Neural crest cell (in vitro differentiated cells): ENCODE measurements at regions not wholly inside any gene's neighbourhood (a gene's known extent, or its start where the extent isn't known, plus 50 kb on each side); places are given as distances from the start of the nearest gene placed in this dataset.

Experiments
- DNase-seq: peaks from one replicate; pipeline ENCODE4 v3.0.0; 2021; ENCODE audit warnings: low read depth, mixed read lengths, low spot score
- H3K27ac Mint-ChIP-seq: one replicate; pipeline ENCODE4 v1.8.0; 2021; ENCODE audit warnings: mild to moderate bottlenecking, mixed read lengths; ENCODE audit not compliant: unreplicated experiment
- H3K27me3 Mint-ChIP-seq: 2 replicates; pipeline ENCODE4 v1.8.0; 2021; ENCODE audit warnings: low read depth, mild to moderate bottlenecking, mixed read lengths
- H3K36me3 Mint-ChIP-seq: 2 replicates; pipeline ENCODE4 v1.8.0; 2021; ENCODE audit warnings: low read depth, mild to moderate bottlenecking, mixed read lengths
- H3K4me1 Mint-ChIP-seq: 2 replicates; pipeline ENCODE4 v1.8.0; 2021; ENCODE audit warnings: mixed read lengths
- H3K4me3 Mint-ChIP-seq: one replicate; pipeline ENCODE4 v1.8.0; 2021; ENCODE audit warnings: mild to moderate bottlenecking, mixed read lengths
- H3K9me3 Mint-ChIP-seq: 2 replicates; pipeline ENCODE4 v1.8.0; 2021; ENCODE audit warnings: mixed read lengths
- TF ChIP-seq, protein P1 (sequence below): fragments of 200-600 bp; sonication (generic); conservative IDR thresholded peaks from 2 replicates; pipeline ENCODE4 v1.5.0; 2021; ENCODE audit warnings: antibody characterized with exemption, mild to moderate bottlenecking

- Mint-ChIP-seq H3K36me3 (no peaks in the 10 kb centered on the region), H3K27ac (no peak overlapping the region), H3K9me3 (no peaks in the 10 kb centered on the region), H3K27me3 (peaks cover 3% of the 10 kb centered on the region), H3K4me1 (no peaks in the 10 kb centered on the region), H3K4me3 (no peak overlapping the region)
- TF ChIP-seq, protein P1, sequence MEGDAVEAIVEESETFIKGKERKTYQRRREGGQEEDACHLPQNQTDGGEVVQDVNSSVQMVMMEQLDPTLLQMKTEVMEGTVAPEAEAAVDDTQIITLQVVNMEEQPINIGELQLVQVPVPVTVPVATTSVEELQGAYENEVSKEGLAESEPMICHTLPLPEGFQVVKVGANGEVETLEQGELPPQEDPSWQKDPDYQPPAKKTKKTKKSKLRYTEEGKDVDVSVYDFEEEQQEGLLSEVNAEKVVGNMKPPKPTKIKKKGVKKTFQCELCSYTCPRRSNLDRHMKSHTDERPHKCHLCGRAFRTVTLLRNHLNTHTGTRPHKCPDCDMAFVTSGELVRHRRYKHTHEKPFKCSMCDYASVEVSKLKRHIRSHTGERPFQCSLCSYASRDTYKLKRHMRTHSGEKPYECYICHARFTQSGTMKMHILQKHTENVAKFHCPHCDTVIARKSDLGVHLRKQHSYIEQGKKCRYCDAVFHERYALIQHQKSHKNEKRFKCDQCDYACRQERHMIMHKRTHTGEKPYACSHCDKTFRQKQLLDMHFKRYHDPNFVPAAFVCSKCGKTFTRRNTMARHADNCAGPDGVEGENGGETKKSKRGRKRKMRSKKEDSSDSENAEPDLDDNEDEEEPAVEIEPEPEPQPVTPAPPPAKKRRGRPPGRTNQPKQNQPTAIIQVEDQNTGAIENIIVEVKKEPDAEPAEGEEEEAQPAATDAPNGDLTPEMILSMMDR: no peak
- DNase-seq: no peak
Observed at GRCh38 chr14:28599605-28600004, 167.0 kb upstream of the FOXG1 start.

GRCh38 chr14:28603606-28604005 lies 163.0 kb upstream of the FOXG1 start:
- peaks cover 3% of the 10 kb centered on the region for H3K27me3 Mint-ChIP-seq
- no peak overlapping the region for H3K27ac Mint-ChIP-seq
- H3K4me1 Mint-ChIP-seq: peaks cover 6% of the 10 kb centered on the region
- no peaks in the 10 kb centered on the region for H3K9me3 Mint-ChIP-seq
- no peak overlapping the region for H3K4me3 Mint-ChIP-seq
- TF ChIP-seq, protein P1: no peak
- no peaks in the 10 kb centered on the region for H3K36me3 Mint-ChIP-seq
- DNase-seq: no peak

DNA sequence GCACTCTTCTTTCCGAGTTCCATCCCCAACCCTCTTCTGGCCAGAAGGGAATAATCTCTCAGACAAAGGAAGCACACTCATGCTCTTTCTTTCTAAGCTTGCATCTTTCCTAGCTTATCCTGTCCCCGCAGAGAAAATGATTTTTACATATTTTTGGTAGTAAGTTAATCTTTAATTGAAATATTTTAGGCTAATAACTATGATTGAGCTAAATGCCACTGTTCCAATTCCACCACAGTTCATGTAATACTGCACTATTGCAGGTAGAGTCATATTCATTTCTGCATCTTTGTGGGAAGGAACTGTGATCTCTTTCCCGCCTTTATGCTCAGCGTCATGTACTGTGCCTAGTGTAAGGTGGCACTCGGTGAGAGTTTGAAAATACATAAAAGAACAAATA lies 158.9 kb upstream of the FOXG1 start:
- H3K27me3 Mint-ChIP-seq: peaks cover 3% of the 10 kb centered on the region
- H3K4me1 Mint-ChIP-seq: peaks cover 14% of the 10 kb centered on the region
- H3K27ac Mint-ChIP-seq: no peak overlapping the region
- TF ChIP-seq, protein P1: no peak
- DNase-seq: no peak
- H3K36me3 Mint-ChIP-seq: no peaks in the 10 kb centered on the region
- no peaks in the 10 kb centered on the region for H3K9me3 Mint-ChIP-seq
- H3K4me3 Mint-ChIP-seq: no peak overlapping the region

GRCh38 chr14:28608443-28608842 lies 158.1 kb upstream of the FOXG1 start:
- DNase-seq: no peak
- Mint-ChIP-seq H3K9me3 (no peaks in the 10 kb centered on the region), H3K27me3 (peaks cover 3% of the 10 kb centered on the region), H3K27ac (peak overlapping the region; percentile 81), H3K36me3 (no peaks in the 10 kb centered on the region), H3K4me3 (peak overlapping the region; percentile 55), H3K4me1 (peaks cover 14% of the 10 kb centered on the region)
- TF ChIP-seq, protein P1: no peak

DNA sequence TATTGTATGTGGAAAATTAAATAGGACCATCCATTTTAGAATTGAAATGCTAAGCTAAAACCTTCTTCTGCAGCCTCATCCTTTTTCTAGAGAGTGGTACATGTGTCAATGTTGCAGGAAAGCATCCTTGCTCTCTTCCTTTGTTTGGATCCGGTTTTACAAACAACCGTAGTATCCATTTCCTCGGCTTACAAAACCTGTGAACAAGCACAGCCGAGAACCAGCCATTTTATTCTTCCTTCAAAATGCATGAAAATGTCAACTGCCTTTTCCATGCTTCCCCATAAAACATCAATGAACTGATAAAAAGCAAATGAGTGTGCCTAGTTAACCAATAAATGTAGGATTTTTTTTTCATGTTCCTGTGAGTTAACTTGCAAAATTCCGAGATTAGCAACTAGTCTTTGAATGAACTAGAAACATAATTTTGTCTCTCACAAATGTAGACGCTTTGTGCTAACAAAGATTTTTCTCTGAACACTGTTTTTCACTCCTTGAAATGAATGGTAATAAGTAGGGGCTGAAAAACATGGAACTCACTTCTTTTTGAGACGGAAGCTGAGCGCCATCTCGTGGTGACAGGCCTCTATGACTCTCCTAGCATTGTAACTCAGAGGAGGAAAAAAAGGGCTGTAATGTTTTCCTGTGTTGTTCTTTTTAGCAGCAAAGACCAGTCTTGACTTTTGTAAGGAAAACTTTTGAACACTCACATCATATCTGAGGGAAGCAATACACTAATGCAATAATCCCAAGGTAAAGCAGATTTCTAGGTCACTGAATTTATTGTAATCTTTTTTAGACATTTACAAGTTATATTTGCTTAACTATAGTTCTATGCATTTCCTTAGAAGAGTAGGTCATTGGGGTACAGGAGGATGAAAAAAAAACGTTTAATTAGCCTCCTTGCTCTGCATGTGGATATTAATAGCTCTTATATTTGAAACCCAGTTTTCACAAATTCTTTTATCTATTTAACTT lies 157.4 kb upstream of the FOXG1 start:
- TF ChIP-seq, protein P1: peak; percentile 94
- Mint-ChIP-seq H3K4me3 (peak overlapping the region; percentile 55), H3K9me3 (no peaks in the 10 kb centered on the region), H3K27ac (peak overlapping the region; percentile 81), H3K4me1 (peaks cover 21% of the 10 kb centered on the region), H3K27me3 (peaks cover 2% of the 10 kb centered on the region), H3K36me3 (no peaks in the 10 kb centered on the region)
- peak; percentile 80 for DNase-seq
